ENCODE measurements at regions not wholly inside any gene's neighbourhood (a gene's known extent, or its start where the extent isn't known, plus 50 kb on each side); places are given as distances from the start of the nearest gene placed in this dataset.
A peak's percentile ranks its signal among the peaks of the same experiment; 100 is the strongest.

- DNase-seq (ENCODE audit: low read depth), result peak; percentile 99
Measured at GRCh38 chr3:46114323-46114988, 87.2 kb upstream of the XCR1 start.

GRCh38 chr3:46113608-46114007 lies 86.3 kb upstream of the XCR1 start:
- DNase-seq (ENCODE audit: low read depth), result peak; percentile 27

GRCh38 chr3:46112984-46113383 lies 85.7 kb upstream of the XCR1 start:
- DNase-seq (ENCODE audit: low read depth), result no peak

GRCh38 chr3:46112296-46112695 lies 85.0 kb upstream of the XCR1 start:
- DNase-seq (ENCODE audit: low read depth), result peak; percentile 83

- DNase-seq (ENCODE audit: low read depth), result peak; percentile 100
Measured at GRCh38 chr3:46110701-46111493, 83.6 kb upstream of the XCR1 start.

GRCh38 chr3:46107682-46108081 lies 80.4 kb upstream of the XCR1 start:
- no peak for DNase-seq (ENCODE audit: low read depth)

GRCh38 chr3:46105306-46105919 lies 78.1 kb upstream of the XCR1 start:
- no peak for DNase-seq (ENCODE audit: low read depth)

GRCh38 chr3:46104706-46105105 lies 77.4 kb upstream of the XCR1 start:
- no peak for DNase-seq (ENCODE audit: low read depth)

GRCh38 chr3:46102780-46103130 lies 75.5 kb upstream of the XCR1 start:
- no peak for DNase-seq (ENCODE audit: low read depth)

GRCh38 chr3:46102059-46102779 lies 74.9 kb upstream of the XCR1 start:
- no peak for DNase-seq (ENCODE audit: low read depth)

GRCh38 chr3:46100812-46101211 lies 73.5 kb upstream of the XCR1 start:
- DNase-seq (ENCODE audit: low read depth), result no peak

GRCh38 chr3:46098319-46098761 lies 71.1 kb upstream of the XCR1 start:
- DNase-seq (ENCODE audit: low read depth), result peak; percentile 79

- DNase-seq (ENCODE audit: low read depth), result peak; percentile 50
Measured at GRCh38 chr3:46097691-46098241, 70.5 kb upstream of the XCR1 start.

- DNase-seq (ENCODE audit: low read depth), result no peak
Measured at GRCh38 chr3:46096781-46097180, 69.5 kb upstream of the XCR1 start.

- DNase-seq (ENCODE audit: low read depth), result peak; percentile 36
Measured at GRCh38 chr3:46096336-46096735, 69.1 kb upstream of the XCR1 start.

- DNase-seq (ENCODE audit: low read depth), result no peak
Measured at GRCh38 chr3:46095307-46095706, 68.0 kb upstream of the XCR1 start.

GRCh38 chr3:46094506-46094905 lies 67.2 kb upstream of the XCR1 start:
- DNase-seq (ENCODE audit: low read depth), result no peak

GRCh38 chr3:46093966-46094365 lies 66.7 kb upstream of the XCR1 start:
- no peak for DNase-seq (ENCODE audit: low read depth)

- no peak for DNase-seq (ENCODE audit: low read depth)
Measured at GRCh38 chr3:46093327-46093942, 66.2 kb upstream of the XCR1 start.

GRCh38 chr3:46092702-46093080 lies 65.4 kb upstream of the XCR1 start:
- no peak for DNase-seq (ENCODE audit: low read depth)

Data from renal cortical epithelial cell (primary cell).